Liver (tissue), 8 donors: ENCODE measurements at regions not wholly inside any gene's neighbourhood (a gene's known extent, or its start where the extent isn't known, plus 50 kb on each side); places are given as distances from the start of the nearest gene placed in this dataset.
"Not testable (repeated sequence)": the region's sequence is repeated elsewhere in the genome, so short reads cannot be mapped to it uniquely, and the experiment has no call there.

Experiments used
- DNase-seq: peaks from one replicate; pipeline ENCODE4 v3.0.0-alpha.2; 2017; ENCODE audit warnings: low spot score
- H3K27ac ChIP-seq, 2 donors: one replicate each; pipeline ENCODE4 v1.7.0; 2013; ENCODE audit warnings: inconsistent platforms in 2 of 2, low read length in 2 of 2, control low read depth in 1 of 2, low read depth in 1 of 2, mild to moderate bottlenecking in 1 of 2
- H3K27me3 ChIP-seq, 4 donors: one replicate each; pipeline versions ENCODE4 v1.6.1 to v1.7.0; 2013; ENCODE audit warnings: low read length in 3 of 4, inconsistent platforms in 1 of 4, mild to moderate bottlenecking in 1 of 4, moderate library complexity in 1 of 4; ENCODE audit not compliant: control insufficient read depth in 4 of 4, insufficient read depth in 4 of 4
- H3K36me3 ChIP-seq, 4 donors: one replicate each; pipeline versions ENCODE4 v1.6.1 to v1.7.0; 2013; ENCODE audit warnings: low read length in 3 of 4, mild to moderate bottlenecking in 3 of 4, low read depth in 1 of 4, moderate library complexity in 1 of 4; ENCODE audit not compliant: control insufficient read depth in 4 of 4, insufficient read depth in 3 of 4
- H3K4me1 ChIP-seq, 4 donors: one replicate each; pipeline versions ENCODE4 v1.6.1 to v1.7.0; 2013; ENCODE audit warnings: low read length in 3 of 4, mild to moderate bottlenecking in 3 of 4, moderate library complexity in 1 of 4; ENCODE audit not compliant: control insufficient read depth in 4 of 4, insufficient read depth in 4 of 4
- H3K4me3 ChIP-seq, 3 donors: one replicate each; pipeline versions ENCODE4 v1.6.1 to v1.7.0; 2013; ENCODE audit warnings: low read length in 3 of 3, control low read depth in 1 of 3, low read depth in 1 of 3, mild to moderate bottlenecking in 1 of 3
- H3K9ac ChIP-seq, 2 donors: one replicate each; pipeline ENCODE4 v1.7.0; 2013; ENCODE audit warnings: low read length in 2 of 2, mild to moderate bottlenecking in 2 of 2, moderate library complexity in 2 of 2, control low read depth in 1 of 2, low read depth in 1 of 2
- H3K9me3 ChIP-seq, 4 donors: one replicate each; pipeline versions ENCODE4 v1.6.1 to v1.7.0; 2013; ENCODE audit warnings: low read length in 3 of 4; ENCODE audit not compliant: control insufficient read depth in 4 of 4
- ATF3 ChIP-seq: IDR thresholded peaks from 2 replicates; pipeline ENCODE4 v1.6.1; 2016; ENCODE audit warnings: antibody characterized with exemption
- CTCF ChIP-seq: fragments of 150-350 bp; IDR thresholded peaks from 2 replicates; pipeline ENCODE4 v1.5.1; 2017; ENCODE audit warnings: improper control_type of control experiment, low read depth, low read length; ENCODE audit not compliant: missing input control
- EGR1 ChIP-seq, 2 donors: IDR thresholded peaks; 2 replicates each; pipeline ENCODE4 v1.6.1; 2016 to 2018; ENCODE audit warnings: antibody characterized with exemption in 2 of 2, low read depth in 2 of 2
- FOXA1 ChIP-seq: IDR thresholded peaks from 2 replicates; pipeline ENCODE4 v1.6.1; 2016; ENCODE audit warnings: antibody characterized with exemption
- GABPA ChIP-seq, 2 donors: IDR thresholded peaks in 1 of 2; conservative IDR thresholded peaks in 1 of 2; 2 replicates each; pipeline ENCODE4 v1.6.1; 2016; ENCODE audit warnings: antibody characterized with exemption in 2 of 2, mild to moderate bottlenecking in 1 of 2, moderate library complexity in 1 of 2
- HNF4A ChIP-seq, 2 donors: conservative IDR thresholded peaks; 2 replicates each; pipeline ENCODE4 v1.6.1; 2016; ENCODE audit warnings: antibody characterized with exemption in 2 of 2, mild to moderate bottlenecking in 2 of 2
- HNF4G ChIP-seq: IDR thresholded peaks from 2 replicates; pipeline ENCODE4 v1.6.1; 2016; ENCODE audit warnings: antibody characterized with exemption
- JUND ChIP-seq, 2 donors: IDR thresholded peaks; 2 replicates each; pipeline ENCODE4 v1.6.1; 2016; ENCODE audit warnings: antibody characterized with exemption in 2 of 2
- MAX ChIP-seq: IDR thresholded peaks from 2 replicates; pipeline ENCODE4 v1.6.1; 2016; ENCODE audit warnings: antibody characterized with exemption
- NR2F2 ChIP-seq: IDR thresholded peaks from 2 replicates; pipeline ENCODE4 v1.6.1; 2016; ENCODE audit warnings: antibody characterized with exemption
- RAD21 ChIP-seq, 2 donors: IDR thresholded peaks; 2 replicates each; pipeline ENCODE4 v1.6.1; 2016; ENCODE audit warnings: antibody characterized with exemption in 2 of 2, mild to moderate bottlenecking in 2 of 2
- REST ChIP-seq: IDR thresholded peaks from 2 replicates; pipeline ENCODE4 v1.6.1; 2016; ENCODE audit warnings: antibody characterized with exemption, mild to moderate bottlenecking
- RXRA ChIP-seq, 2 donors: IDR thresholded peaks; 2 replicates each; pipeline ENCODE4 v1.6.1; 2017 to 2018; ENCODE audit warnings: antibody characterized with exemption in 2 of 2, mild to moderate bottlenecking in 1 of 2
- SP1 ChIP-seq: IDR thresholded peaks from 2 replicates; pipeline ENCODE4 v1.6.1; 2018; ENCODE audit warnings: antibody characterized with exemption, mild to moderate bottlenecking
- TAF1 ChIP-seq: conservative IDR thresholded peaks from 2 replicates; pipeline ENCODE4 v1.6.1; 2016; ENCODE audit warnings: antibody characterized with exemption, mild to moderate bottlenecking
- YY1 ChIP-seq: IDR thresholded peaks from 2 replicates; pipeline ENCODE4 v1.6.1; 2016; ENCODE audit warnings: antibody characterized with exemption, mild to moderate bottlenecking
- ZBTB33 ChIP-seq: IDR thresholded peaks from 2 replicates; pipeline ENCODE4 v1.6.1; 2016; ENCODE audit warnings: antibody characterized with exemption
- WGBS: extraction: QIAGEN DNeasy Blood & Tissue Kit; methylation state at CpG from one replicate; pipeline ENCODE4 v1.1.7; 2013; 5-methylcytosine and 5-hydroxymethylcytosine counted together
- donor health status: healthy.
- donor health status: healthy.
- donor health status: healthy.
- donor health status: healthy.
- donor health status: healthy.

- not testable (repeated sequence) for H3K27ac ChIP-seq, H3K4me3 ChIP-seq, DNase-seq, H3K36me3 ChIP-seq, H3K27me3 ChIP-seq, H3K9me3 ChIP-seq, H3K9ac ChIP-seq, H3K4me1 ChIP-seq
- 92% methylated on average over 25 of the region's 25 CpGs for WGBS
Observed at GRCh38 chr9:79500196-79500864, 71.4 kb upstream of the TLE4 start.

- DNase-seq, result no peak
- WGBS, result 88% methylated on average over 2 of the region's 2 CpGs
- Histone ChIP-seq H3K27ac (no peak overlapping the region), H3K27me3 (no peaks in the 10 kb centered on the region), H3K4me1 (no peaks in the 10 kb centered on the region), H3K9me3 (no peaks in the 10 kb centered on the region), H3K36me3 (no peaks in the 10 kb centered on the region), H3K9ac (no peak overlapping the region), H3K4me3 (no peak overlapping the region)
- no peak for TF ChIP-seq CTCF
- no peak for TF ChIP-seq HNF4A (conservative IDR thresholded peaks at IDR 0.05)
Observed at GRCh38 chr9:79501546-79501945, 70.2 kb upstream of the TLE4 start.

GRCh38 chr9:79507801-79508200 is 64.0 kb upstream of the TLE4 start:
- Histone ChIP-seq H3K9ac (no peak overlapping the region), H3K27me3 (no peaks in the 10 kb centered on the region), H3K27ac (no peak overlapping the region), H3K4me1 (no peaks in the 10 kb centered on the region), H3K36me3 (no peaks in the 10 kb centered on the region), H3K9me3 (no peaks in the 10 kb centered on the region), H3K4me3 (no peak overlapping the region)
- 77% methylated on average over 4 of the region's 4 CpGs for WGBS
- no peak for TF ChIP-seq HNF4G
- no peak for TF ChIP-seq NR2F2
- TF ChIP-seq TAF1, result no peak
- TF ChIP-seq FOXA1, result no peak
- no peak for TF ChIP-seq YY1
- TF ChIP-seq HNF4A (conservative IDR thresholded peaks at IDR 0.05), result no peak
- TF ChIP-seq JUND (IDR thresholded peaks at IDR 0.05), result no peak
- no peak for TF ChIP-seq MAX
- no peak for TF ChIP-seq EGR1 (IDR thresholded peaks at IDR 0.05; ENCODE audit: low read depth in 2 of 2)
- TF ChIP-seq RXRA (IDR thresholded peaks at IDR 0.05), result no peak
- TF ChIP-seq SP1, result no peak
- no peak for DNase-seq

- no peak for DNase-seq
Observed at GRCh38 chr9:79512251-79512650, 59.5 kb upstream of the TLE4 start.

More at GRCh38 chr9:79512251-79512650, 59.5 kb upstream of the TLE4 start:
- Histone ChIP-seq H3K4me1 (no peaks in the 10 kb centered on the region), H3K27ac (no peak overlapping the region), H3K9me3 (no peaks in the 10 kb centered on the region), H3K36me3 (no peaks in the 10 kb centered on the region), H3K9ac (no peak overlapping the region), H3K27me3 (no peaks in the 10 kb centered on the region), H3K4me3 (no peak overlapping the region)
- TF ChIP-seq GABPA (IDR thresholded peaks at IDR 0.05 in 1 of 2, conservative IDR thresholded peaks at IDR 0.05 in 1 of 2) (no peak), RXRA (IDR thresholded peaks at IDR 0.05) (no peak), ATF3 (no peak), YY1 (no peak), REST (no peak), RAD21 (IDR thresholded peaks at IDR 0.05) (no peak), ZBTB33 (no peak), HNF4A (conservative IDR thresholded peaks at IDR 0.05) (no peak), NR2F2 (no peak)
- 88% methylated on average over 4 of the region's 4 CpGs for WGBS
